Activated B cell treated with CpG ODN at 0.5 μM for 24 hours (primary cell): ENCODE measurements at regions not wholly inside any gene's neighbourhood (a gene's known extent, or its start where the extent isn't known, plus 50 kb on each side); places are given as distances from the start of the nearest gene placed in this dataset.

Experiments
- ATAC-seq: fragments of 200-7000 bp; cut with Tn5 transposase; one replicate; pipeline ENCODE4 v1.10.0; 2021; ENCODE audit warnings: low read depth, mild to moderate bottlenecking, moderate library complexity
- CTCF ChIA-PET: fragments of 350-600 bp; sonication (Branson Sonifier 250); formaldehyde crosslinking; loops from one replicate; lab custom pipeline; 2021; ENCODE audit warnings: antibody characterized with exemption; lab: Charles Lee
- POLR2A ChIA-PET: fragments of 350-600 bp; sonication (Branson Sonifier 250); formaldehyde crosslinking; loops from one replicate; lab custom pipeline; 2021; ENCODE audit warnings: antibody characterized with exemption; lab: Charles Lee
- DNase-seq: peaks from one replicate; pipeline ENCODE4 v3.0.0; 2022
- H3K27ac Mint-ChIP-seq: one replicate; pipeline ENCODE4 v1.8.0; 2020; ENCODE audit warnings: mixed read lengths
- H3K27me3 Mint-ChIP-seq: one replicate; pipeline ENCODE4 v1.8.0; 2021; ENCODE audit warnings: mixed read lengths
- H3K36me3 Mint-ChIP-seq: one replicate; pipeline ENCODE4 v1.8.0; 2021; ENCODE audit warnings: low read depth, mixed read lengths
- H3K4me1 Mint-ChIP-seq: one replicate; pipeline ENCODE4 v1.8.0; 2021; ENCODE audit warnings: mixed read lengths
- H3K4me3 Mint-ChIP-seq: one replicate; pipeline ENCODE4 v1.8.0; 2020; ENCODE audit warnings: mild to moderate bottlenecking, mixed read lengths
- H3K9me3 Mint-ChIP-seq: one replicate; pipeline ENCODE4 v1.8.0; 2020; ENCODE audit warnings: mixed read lengths
- CTCF ChIP-seq: fragments of 200-600 bp; IDR thresholded peaks from one replicate; pipeline ENCODE4 v1.8.0; 2022; ENCODE audit warnings: antibody characterized with exemption, mild to moderate bottlenecking
- intact Hi-C: fragments of 100-400 bp; cut with micrococcal nuclease; formaldehyde crosslinking; loops from one replicate; pipeline ENCODE4 v1.15.1; 2024

GRCh38 chr2:43038034-43038695 lies 188.2 kb downstream of the ZFP36L2 start:
- Mint-ChIP-seq H3K4me3 (no peak overlapping the region), H3K9me3 (no peaks in the 10 kb centered on the region), H3K36me3 (no peaks in the 10 kb centered on the region), H3K27ac (no peak overlapping the region), H3K4me1 (no peaks in the 10 kb centered on the region), H3K27me3 (no peaks in the 10 kb centered on the region)
- ATAC-seq (no peak), DNase-seq (no peak)
- TF ChIP-seq CTCF: no peak
- CTCF ChIA-PET: no interaction called here
- POLR2A ChIA-PET: no interaction called here
- intact Hi-C loops: no loop called here

- H3K36me3 Mint-ChIP-seq: no peaks in the 10 kb centered on the region
- no peak overlapping the region for H3K4me3 Mint-ChIP-seq
- ATAC-seq (no peak), DNase-seq (no peak)
- no peaks in the 10 kb centered on the region for H3K9me3 Mint-ChIP-seq
- POLR2A ChIA-PET: no interaction called here
- H3K4me1 Mint-ChIP-seq: no peaks in the 10 kb centered on the region
- no peak overlapping the region for H3K27ac Mint-ChIP-seq
- no peaks in the 10 kb centered on the region for H3K27me3 Mint-ChIP-seq
- intact Hi-C loops: no loop called here
- no peak for TF ChIP-seq CTCF
- CTCF ChIA-PET: no interaction called here
Observed at GRCh38 chr2:43035922-43036321, 190.5 kb downstream of the ZFP36L2 start.

GRCh38 chr2:43034921-43035320 lies 191.5 kb downstream of the ZFP36L2 start:
- H3K4me3 Mint-ChIP-seq: no peak overlapping the region
- TF ChIP-seq CTCF: no peak
- ChIA-PET CTCF (no interaction called here), POLR2A (no interaction called here)
- intact Hi-C loops: no loop called here
- H3K36me3 Mint-ChIP-seq: no peaks in the 10 kb centered on the region
- H3K4me1 Mint-ChIP-seq: no peaks in the 10 kb centered on the region
- no peaks in the 10 kb centered on the region for H3K27me3 Mint-ChIP-seq
- ATAC-seq (no peak), DNase-seq (no peak)
- no peak overlapping the region for H3K27ac Mint-ChIP-seq
- no peaks in the 10 kb centered on the region for H3K9me3 Mint-ChIP-seq

GRCh38 chr2:43034242-43034619 lies 192.2 kb downstream of the ZFP36L2 start:
- H3K4me1 Mint-ChIP-seq: no peaks in the 10 kb centered on the region
- intact Hi-C loops: no loop called here
- no peaks in the 10 kb centered on the region for H3K36me3 Mint-ChIP-seq
- no peak overlapping the region for H3K4me3 Mint-ChIP-seq
- H3K27ac Mint-ChIP-seq: no peak overlapping the region
- ChIA-PET POLR2A (no interaction called here), CTCF (no interaction called here)
- no peaks in the 10 kb centered on the region for H3K9me3 Mint-ChIP-seq
- ATAC-seq (no peak), DNase-seq (no peak)
- peaks cover 2% of the 10 kb centered on the region for H3K27me3 Mint-ChIP-seq
- TF ChIP-seq CTCF: no peak

GRCh38 chr2:43033466-43034241 lies 192.8 kb downstream of the ZFP36L2 start:
- no peak overlapping the region for H3K27ac Mint-ChIP-seq
- no peaks in the 10 kb centered on the region for H3K4me1 Mint-ChIP-seq
- ChIA-PET POLR2A (no interaction called here), CTCF (no interaction called here)
- ATAC-seq (no peak), DNase-seq (no peak)
- H3K4me3 Mint-ChIP-seq: no peak overlapping the region
- H3K27me3 Mint-ChIP-seq: peaks cover 2% of the 10 kb centered on the region
- intact Hi-C loops: no loop called here
- no peaks in the 10 kb centered on the region for H3K9me3 Mint-ChIP-seq
- no peaks in the 10 kb centered on the region for H3K36me3 Mint-ChIP-seq
- TF ChIP-seq CTCF: no peak
